HG02571 (cell line): ENCODE measurements at regions not wholly inside any gene's neighbourhood (a gene's known extent, or its start where the extent isn't known, plus 50 kb on each side); places are given as distances from the start of the nearest gene placed in this dataset.

Source experiments
- ATAC-seq: cut with Tn5 transposase; IDR thresholded peaks from one replicate; pipeline ENCODE4 v1.9.1; 2021; ENCODE audit warnings: mild to moderate bottlenecking, moderate library complexity; ENCODE audit not compliant: unreplicated experiment

GRCh38 chr2:6326958-6327357 lies 538.7 kb downstream of the CMPK2 start:
- ATAC-seq: no peak

DNA sequence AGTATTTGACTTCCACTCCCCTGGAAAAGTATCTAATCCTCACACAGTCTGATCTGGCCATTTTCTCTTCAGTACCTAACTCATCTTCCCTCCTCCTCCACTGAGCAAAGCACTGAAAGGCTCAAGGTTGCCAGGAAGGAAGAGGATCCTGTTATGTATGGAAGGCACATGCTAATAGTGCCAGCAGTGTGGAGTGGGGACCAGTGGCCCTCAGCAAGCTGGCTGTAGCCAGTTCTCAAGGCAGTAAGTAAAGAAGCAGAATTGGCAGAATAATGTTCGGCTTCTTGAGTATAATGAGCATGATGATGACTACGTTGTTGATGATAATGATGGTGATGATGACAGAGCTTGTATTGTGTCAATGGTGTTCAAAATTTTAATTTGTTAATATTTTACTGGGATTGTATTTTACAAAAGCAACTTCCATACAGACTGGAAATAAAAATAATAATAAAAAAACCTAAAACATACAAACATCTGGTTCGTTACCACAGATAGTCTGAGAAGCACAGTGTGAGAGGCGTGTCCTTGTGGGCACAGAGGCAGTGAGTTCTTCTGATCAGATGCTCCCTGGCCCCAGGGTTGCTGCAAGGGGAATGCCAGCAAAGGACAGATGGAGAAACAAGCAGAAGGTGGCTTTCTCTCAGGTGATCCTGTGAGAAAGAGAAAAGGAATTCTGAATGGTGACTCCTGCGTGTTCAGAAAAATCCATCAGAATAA lies 528.8 kb downstream of the CMPK2 start:
- ATAC-seq: no peak

DNA sequence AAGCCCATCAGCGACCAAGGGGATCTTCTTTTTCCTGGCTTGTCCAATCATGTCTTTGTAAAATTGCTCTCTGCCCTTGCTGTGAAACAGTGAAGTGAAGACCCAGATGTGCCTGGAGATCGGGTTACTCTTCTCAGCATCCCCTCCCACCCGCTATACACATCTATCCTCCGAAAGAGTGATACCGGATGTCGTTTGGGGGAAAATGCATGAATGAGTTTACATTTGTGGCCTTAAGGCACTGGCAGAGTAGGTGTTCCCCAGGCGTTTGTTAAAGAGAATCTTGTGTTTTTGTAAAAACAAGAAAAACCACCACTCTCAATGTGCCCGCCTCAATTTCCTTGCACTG lies 528.3 kb downstream of the CMPK2 start:
- ATAC-seq: no peak

- ATAC-seq: no peak
Measured at GRCh38 chr2:6341588-6342129, 524.0 kb downstream of the CMPK2 start.

DNA sequence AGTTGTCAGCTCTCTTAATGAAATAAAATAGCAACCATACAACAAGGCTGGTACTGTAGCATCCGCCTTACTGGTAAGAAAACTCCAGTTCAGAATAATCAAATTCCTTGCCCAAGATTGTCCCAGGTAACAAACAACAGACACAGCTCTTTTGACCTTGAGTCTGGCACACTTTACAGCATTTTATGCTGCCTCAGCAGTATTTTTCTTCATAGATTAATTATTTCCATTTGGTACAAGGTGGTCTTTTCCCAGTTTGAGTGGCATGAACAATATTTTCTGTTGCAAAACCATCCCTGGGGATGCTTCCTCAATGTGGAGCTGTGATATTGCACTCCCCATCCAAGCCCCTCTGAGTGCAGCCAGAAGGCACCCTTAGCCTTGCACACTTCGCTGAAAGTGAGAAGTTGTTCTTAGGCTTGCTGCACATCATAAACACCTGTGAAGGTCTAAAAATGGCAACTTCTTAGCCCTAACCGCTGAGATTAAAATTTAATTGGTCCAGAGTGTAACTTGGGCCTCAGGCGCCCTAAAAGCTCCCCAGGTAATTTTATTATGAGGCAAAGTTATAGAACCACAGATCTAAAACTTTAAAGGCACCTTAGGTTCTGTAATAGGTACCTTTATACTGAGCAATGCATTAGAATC lies 523.3 kb downstream of the CMPK2 start:
- no peak for ATAC-seq

DNA sequence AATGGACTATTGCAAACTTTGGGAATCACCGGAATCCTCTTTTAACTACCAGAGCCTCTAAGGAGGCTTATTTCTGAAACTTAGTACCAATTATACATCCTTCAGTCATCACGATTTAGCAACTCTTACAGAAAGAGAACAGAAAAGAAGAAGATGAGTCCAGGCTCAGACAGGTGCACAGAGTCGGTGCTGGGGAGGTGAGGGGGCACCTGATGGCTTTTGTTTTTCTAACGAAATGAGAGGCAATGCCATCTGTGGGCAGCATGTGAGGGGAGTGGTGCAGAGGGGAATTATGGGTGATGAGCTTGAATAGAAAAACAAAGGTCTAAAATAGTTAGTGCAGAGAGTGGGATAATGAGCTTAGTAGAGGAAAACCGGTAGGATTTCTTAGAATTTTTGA lies 522.6 kb downstream of the CMPK2 start:
- no peak for ATAC-seq

DNA sequence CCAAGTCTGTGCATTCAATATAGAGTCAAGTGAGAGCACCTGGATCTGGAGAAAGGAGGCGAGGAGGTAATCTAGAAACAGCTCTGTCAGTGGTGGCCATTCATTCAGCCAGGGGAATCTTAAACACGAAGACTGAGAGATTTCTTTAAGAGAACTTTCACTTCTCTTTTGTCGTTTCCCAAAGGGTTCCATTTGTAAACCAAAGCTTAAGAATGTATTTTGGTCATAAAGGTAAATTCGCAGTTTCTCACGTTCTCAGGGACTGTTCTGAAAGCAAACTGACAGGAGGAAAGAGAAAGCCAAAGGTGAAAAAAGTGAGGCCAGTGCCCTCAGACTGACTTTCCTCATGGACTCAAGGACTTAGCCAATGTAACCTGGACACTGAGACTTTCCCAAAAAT lies 513.5 kb downstream of the CMPK2 start:
- peak; percentile 81 for ATAC-seq

DNA sequence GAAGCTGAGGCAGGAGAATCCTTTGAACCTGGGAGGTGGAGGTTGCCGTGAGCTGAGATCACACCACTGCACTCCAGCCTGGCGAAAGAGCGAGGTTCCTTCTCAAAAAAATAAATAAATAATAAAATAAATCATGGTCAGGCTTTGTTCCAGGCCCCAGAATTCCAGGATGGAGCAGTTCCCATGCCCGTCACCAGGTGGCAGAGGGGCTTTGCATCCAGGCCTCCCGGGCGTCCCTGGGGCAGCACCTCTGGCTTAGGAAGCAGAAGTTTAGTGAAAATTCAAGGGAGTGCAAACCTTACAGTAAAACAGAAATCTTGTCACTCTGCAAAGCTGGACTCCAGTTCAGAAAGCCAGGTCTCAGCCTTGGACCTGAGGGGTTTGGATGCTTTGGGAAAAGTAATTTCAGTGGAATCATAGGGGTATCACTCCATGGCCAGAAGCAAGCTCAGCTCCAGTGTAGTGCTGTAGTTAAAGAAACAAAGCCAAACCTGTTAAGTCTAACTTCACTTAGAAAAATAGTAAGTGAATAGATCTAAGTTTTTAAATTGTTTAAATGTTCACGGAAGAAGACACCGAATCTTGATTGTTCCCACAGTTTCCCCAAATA lies 512.7 kb downstream of the CMPK2 start:
- no peak for ATAC-seq

DNA sequence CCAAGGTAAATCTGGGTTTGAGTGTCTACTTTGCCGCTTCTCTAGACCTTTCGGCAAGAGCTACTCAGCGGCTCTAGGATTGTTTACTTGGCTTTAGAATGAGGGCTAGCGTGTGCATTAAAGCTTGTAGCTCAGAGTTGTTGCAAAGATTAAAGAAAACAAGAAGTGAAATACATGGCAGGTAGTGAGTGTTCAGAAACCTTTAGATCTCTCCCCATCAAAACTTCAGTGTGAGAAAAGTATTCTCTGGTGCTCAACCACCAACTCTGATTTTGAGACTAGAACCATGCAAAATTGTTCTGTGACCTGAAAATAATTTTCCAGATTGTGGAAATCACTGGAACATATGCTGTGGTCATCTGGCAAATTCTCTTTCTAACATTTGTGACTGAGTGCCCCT lies 512.0 kb downstream of the CMPK2 start:
- ATAC-seq: peak; percentile 37

- no peak for ATAC-seq
Measured at GRCh38 chr2:6354546-6354945, 511.2 kb downstream of the CMPK2 start.

GRCh38 chr2:6355886-6356761 lies 509.6 kb downstream of the CMPK2 start:
- ATAC-seq: no peak

GRCh38 chr2:6358546-6358945 lies 507.2 kb downstream of the CMPK2 start:
- no peak for ATAC-seq

DNA sequence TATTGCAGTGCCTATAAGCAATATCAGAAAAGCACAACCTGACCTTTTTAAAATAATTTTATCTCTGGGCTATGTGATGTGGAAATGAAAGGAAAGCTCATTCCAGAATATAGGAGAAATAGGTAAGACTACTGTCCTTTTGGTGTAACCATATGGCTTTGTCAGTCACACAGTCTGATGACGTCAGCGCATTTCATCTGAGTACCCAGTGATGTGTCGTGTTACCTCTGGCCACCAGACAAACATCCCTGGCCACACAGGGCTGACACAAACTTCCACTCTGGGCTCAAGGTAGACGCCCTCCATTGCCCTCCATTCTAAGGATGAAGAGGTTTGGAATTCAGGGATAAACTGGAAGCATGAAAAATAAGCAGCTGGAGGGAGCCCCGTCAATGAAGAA lies 506.7 kb downstream of the CMPK2 start:
- ATAC-seq: no peak

- ATAC-seq: no peak
Measured at GRCh38 chr2:6359964-6360363, 505.7 kb downstream of the CMPK2 start.

- no peak for ATAC-seq
Measured at GRCh38 chr2:6362671-6363450, 502.8 kb downstream of the CMPK2 start.

- no peak for ATAC-seq
Measured at GRCh38 chr2:6368281-6368680, 497.4 kb downstream of the CMPK2 start.

DNA sequence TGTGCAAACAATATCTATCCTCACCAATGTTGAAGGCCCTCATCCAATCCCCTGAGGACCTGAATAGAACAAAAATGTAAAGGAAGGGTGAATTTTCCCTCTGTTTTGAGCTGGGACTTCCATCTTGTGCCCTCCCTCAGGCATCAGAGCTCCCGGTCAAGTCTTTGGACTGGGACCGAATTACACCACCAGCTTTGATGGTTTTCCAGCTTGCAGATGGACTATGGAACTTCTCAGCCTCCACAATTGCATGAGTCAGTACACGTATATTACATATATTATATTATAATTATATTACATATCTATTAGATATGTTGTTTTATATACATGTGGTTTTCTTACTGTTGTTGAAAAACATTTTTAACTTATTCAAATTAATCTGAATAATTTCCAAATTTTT lies 496.4 kb downstream of the CMPK2 start:
- ATAC-seq: no peak

- ATAC-seq: no peak
Measured at GRCh38 chr2:6370753-6371551, 494.8 kb downstream of the CMPK2 start.

- ATAC-seq: no peak
Measured at GRCh38 chr2:6372317-6372901, 493.3 kb downstream of the CMPK2 start.
